ENCODE measurements at regions not wholly inside any gene's neighbourhood (a gene's known extent, or its start where the extent isn't known, plus 50 kb on each side); places are given as distances from the start of the nearest gene placed in this dataset.

DNA sequence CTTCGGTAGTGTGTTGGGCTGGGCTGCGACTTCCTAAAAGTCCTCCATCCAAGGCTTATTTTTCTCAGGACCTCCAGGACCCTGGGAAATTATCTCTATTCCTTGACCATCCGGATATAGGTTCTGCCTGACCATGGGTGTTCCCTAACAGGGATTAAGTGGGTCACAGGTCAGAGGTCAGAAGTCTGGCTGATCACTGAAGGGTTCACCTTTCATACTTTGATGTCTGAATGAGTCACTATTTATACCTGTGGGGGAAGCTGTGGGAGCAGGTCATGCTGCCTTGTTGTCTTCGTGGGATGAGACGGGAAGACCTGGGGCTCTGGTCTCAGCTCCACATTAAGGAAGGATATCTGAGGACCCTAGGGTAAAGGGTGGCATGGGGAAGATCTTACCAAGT, 65.0 kb upstream of the ETV3 start:
- TF ChIP-seq, protein P1, sequence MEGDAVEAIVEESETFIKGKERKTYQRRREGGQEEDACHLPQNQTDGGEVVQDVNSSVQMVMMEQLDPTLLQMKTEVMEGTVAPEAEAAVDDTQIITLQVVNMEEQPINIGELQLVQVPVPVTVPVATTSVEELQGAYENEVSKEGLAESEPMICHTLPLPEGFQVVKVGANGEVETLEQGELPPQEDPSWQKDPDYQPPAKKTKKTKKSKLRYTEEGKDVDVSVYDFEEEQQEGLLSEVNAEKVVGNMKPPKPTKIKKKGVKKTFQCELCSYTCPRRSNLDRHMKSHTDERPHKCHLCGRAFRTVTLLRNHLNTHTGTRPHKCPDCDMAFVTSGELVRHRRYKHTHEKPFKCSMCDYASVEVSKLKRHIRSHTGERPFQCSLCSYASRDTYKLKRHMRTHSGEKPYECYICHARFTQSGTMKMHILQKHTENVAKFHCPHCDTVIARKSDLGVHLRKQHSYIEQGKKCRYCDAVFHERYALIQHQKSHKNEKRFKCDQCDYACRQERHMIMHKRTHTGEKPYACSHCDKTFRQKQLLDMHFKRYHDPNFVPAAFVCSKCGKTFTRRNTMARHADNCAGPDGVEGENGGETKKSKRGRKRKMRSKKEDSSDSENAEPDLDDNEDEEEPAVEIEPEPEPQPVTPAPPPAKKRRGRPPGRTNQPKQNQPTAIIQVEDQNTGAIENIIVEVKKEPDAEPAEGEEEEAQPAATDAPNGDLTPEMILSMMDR (IDR thresholded peaks at IDR 0.05; ENCODE audit: poor library complexity, severe bottlenecking) = no peak
- Histone ChIP-seq H3K27me3 (ENCODE audit: insufficient read depth, poor library complexity, severe bottlenecking) (no peaks in the 10 kb centered on the region), H3K36me3 (ENCODE audit: low read depth) (no peaks in the 10 kb centered on the region), H3K4me3 (ENCODE audit: severe bottlenecking) (no peak overlapping the region), H3K9me3 (ENCODE audit: severe bottlenecking) (no peaks in the 10 kb centered on the region), H3K4me1 (ENCODE audit: insufficient read depth, poor library complexity, severe bottlenecking) (no peaks in the 10 kb centered on the region), H3K27ac (ENCODE audit: poor library complexity, severe bottlenecking) (no peak overlapping the region)
- ATAC-seq (ENCODE audit: low read depth) (no peak), DNase-seq (ENCODE audit: low spot score) (no peak)

DNA sequence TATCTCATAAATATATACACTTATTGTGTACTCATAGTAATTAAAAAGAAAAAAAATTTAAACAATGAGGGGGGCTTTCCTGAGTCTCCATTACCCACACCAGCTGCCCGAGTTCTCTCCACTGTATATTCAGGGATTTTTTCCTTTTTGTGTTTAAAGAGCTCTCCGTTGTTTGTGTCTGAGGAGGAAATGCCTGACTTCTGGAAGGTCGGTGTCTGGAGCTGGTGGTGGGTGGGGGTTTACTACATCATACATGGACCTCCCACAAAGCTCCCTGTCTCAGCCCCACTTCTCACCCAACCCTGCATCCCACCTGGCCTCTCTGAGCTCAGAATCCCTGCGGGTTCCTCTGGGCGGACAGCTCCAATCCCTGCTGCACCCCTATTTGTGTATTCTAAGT, 64.1 kb upstream of the ETV3 start:
- no peak for ATAC-seq (ENCODE audit: low read depth)
- Histone ChIP-seq H3K36me3 (ENCODE audit: low read depth) (no peaks in the 10 kb centered on the region), H3K4me3 (ENCODE audit: severe bottlenecking) (no peak overlapping the region), H3K27me3 (ENCODE audit: insufficient read depth, poor library complexity, severe bottlenecking) (no peaks in the 10 kb centered on the region), H3K27ac (ENCODE audit: poor library complexity, severe bottlenecking) (no peak overlapping the region), H3K9me3 (ENCODE audit: severe bottlenecking) (no peaks in the 10 kb centered on the region), H3K4me1 (ENCODE audit: insufficient read depth, poor library complexity, severe bottlenecking) (no peaks in the 10 kb centered on the region)
- TF ChIP-seq, protein P1 (IDR thresholded peaks at IDR 0.05; ENCODE audit: poor library complexity, severe bottlenecking) = no peak
- no peak for DNase-seq (ENCODE audit: low spot score)

DNA sequence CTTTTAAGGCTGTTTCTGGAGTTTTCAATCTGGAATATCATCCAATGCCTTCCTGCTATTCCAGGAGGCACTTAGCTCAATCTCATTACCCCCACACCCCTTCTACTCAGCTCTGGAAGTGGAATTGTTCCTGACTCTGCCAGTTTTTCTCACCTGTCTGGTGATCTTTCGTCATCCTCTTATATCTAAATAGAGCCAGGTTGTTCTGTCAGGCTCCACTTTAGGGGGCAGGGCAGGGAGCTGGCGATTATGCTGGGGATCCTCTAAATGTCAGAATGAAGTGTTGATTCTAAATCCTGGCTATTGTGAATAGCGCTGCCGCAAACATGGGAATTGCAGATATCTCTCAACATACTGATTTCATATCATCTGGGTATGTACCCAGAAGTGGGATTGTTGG, 63.6 kb upstream of the ETV3 start:
- no peak overlapping the region for H3K4me3 ChIP-seq (ENCODE audit: severe bottlenecking)
- no peak overlapping the region for H3K27ac ChIP-seq (ENCODE audit: poor library complexity, severe bottlenecking)
- ATAC-seq (ENCODE audit: low read depth) (no peak), DNase-seq (ENCODE audit: low spot score) (no peak)
- no peaks in the 10 kb centered on the region for H3K4me1 ChIP-seq (ENCODE audit: insufficient read depth, poor library complexity, severe bottlenecking)
- H3K27me3 ChIP-seq (ENCODE audit: insufficient read depth, poor library complexity, severe bottlenecking) = no peaks in the 10 kb centered on the region
- no peaks in the 10 kb centered on the region for H3K36me3 ChIP-seq (ENCODE audit: low read depth)
- H3K9me3 ChIP-seq (ENCODE audit: severe bottlenecking) = no peaks in the 10 kb centered on the region
- TF ChIP-seq, protein P1 (IDR thresholded peaks at IDR 0.05; ENCODE audit: poor library complexity, severe bottlenecking) = no peak

DNA sequence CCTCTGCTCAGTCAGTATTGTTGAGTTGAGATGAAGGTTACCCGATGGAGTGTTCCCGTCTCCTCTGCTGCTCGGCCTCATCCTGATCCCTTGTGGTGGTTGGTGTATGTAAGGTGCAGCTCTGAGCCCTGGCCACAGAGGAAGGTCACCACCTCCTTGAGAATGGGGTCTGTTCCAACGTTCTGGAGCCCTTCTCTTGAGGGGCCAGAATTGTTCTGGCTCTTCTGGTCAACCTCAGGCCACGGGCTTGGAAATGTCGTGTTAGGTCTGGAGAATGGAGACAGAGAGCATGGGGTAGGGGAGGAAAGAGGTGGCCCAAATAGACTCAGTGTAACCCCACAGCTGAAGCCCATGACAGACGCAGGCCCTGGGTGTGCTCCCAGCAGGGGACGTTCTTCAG, 62.3 kb upstream of the ETV3 start:
- TF ChIP-seq, protein P1 (IDR thresholded peaks at IDR 0.05; ENCODE audit: poor library complexity, severe bottlenecking) = no peak

DNA sequence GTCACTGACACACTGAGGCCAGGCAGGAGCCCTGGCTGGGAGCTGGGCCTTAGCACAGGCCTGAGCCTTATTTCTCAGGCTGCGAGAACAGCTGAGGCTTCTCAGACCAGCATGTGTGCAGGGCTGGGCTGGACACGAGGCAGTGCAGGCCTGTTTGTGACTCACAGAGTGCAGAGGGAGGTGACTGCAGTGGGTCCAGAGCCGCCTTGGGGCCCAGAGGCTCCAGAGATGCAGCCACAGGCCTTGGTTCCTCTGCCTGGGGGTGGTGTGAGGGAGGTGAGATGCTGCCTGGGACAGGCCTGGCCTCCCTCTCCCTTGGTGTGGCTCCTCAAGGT, 61.2 kb upstream of the ETV3 start:
- Histone ChIP-seq H3K27me3 (ENCODE audit: insufficient read depth, poor library complexity, severe bottlenecking) (no peaks in the 10 kb centered on the region), H3K9me3 (ENCODE audit: severe bottlenecking) (no peaks in the 10 kb centered on the region), H3K4me1 (ENCODE audit: insufficient read depth, poor library complexity, severe bottlenecking) (no peaks in the 10 kb centered on the region), H3K27ac (ENCODE audit: poor library complexity, severe bottlenecking) (no peak overlapping the region), H3K36me3 (ENCODE audit: low read depth) (no peaks in the 10 kb centered on the region), H3K4me3 (ENCODE audit: severe bottlenecking) (no peak overlapping the region)
- ATAC-seq (ENCODE audit: low read depth) = 0 out of 3 replicates have a peak, but pooled peaks have one; percentile 30
- no peak for DNase-seq (ENCODE audit: low spot score)
- TF ChIP-seq, protein P1 (IDR thresholded peaks at IDR 0.05; ENCODE audit: poor library complexity, severe bottlenecking) = no peak

More for the DNA sequence above, 62.3 kb upstream of the ETV3 start:
- Histone ChIP-seq H3K27me3 (ENCODE audit: insufficient read depth, poor library complexity, severe bottlenecking) (no peaks in the 10 kb centered on the region), H3K4me3 (ENCODE audit: severe bottlenecking) (no peak overlapping the region), H3K36me3 (ENCODE audit: low read depth) (no peaks in the 10 kb centered on the region), H3K9me3 (ENCODE audit: severe bottlenecking) (no peaks in the 10 kb centered on the region), H3K27ac (ENCODE audit: poor library complexity, severe bottlenecking) (no peak overlapping the region), H3K4me1 (ENCODE audit: insufficient read depth, poor library complexity, severe bottlenecking) (no peaks in the 10 kb centered on the region)
- no peak for DNase-seq (ENCODE audit: low spot score)
- ATAC-seq (ENCODE audit: low read depth) = no peak

Measured in RWPE2 (cell line).